NCI-H446 (cell line): ENCODE measurements at regions not wholly inside any gene's neighbourhood (a gene's known extent, or its start where the extent isn't known, plus 50 kb on each side); places are given as distances from the start of the nearest gene placed in this dataset.

Experiments
- DNase-seq, 2 experiments: peaks; one replicate each; lab custom pipeline; 2025; lab: John Stamatoyannopoulos, UW

- no peak for DNase-seq
Measured at GRCh38 chr5:125558016-125558415, 811.6 kb upstream of the ZNF608 start.

- DNase-seq: no peak
Measured at GRCh38 chr5:125558466-125558865, 812.0 kb upstream of the ZNF608 start.

DNA sequence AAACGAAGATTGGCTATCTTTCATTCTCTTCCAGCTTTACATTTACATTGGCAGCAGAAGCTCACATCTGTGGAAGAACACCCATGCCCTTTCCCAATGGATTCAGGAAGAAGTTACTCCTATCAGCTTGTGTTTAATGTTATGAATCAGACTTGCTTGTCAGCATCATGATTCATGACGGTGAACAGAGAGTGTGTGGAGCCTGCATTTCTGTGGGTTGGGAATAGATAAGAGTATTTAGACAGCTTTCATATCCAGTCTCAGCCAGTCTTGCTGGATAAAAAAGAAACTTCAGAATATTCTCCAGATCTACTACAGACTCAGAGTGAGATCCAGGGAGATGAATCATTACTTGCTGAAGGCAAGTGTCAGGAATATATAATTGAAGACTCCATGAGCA, 812.9 kb upstream of the ZNF608 start:
- no peak for DNase-seq

DNA sequence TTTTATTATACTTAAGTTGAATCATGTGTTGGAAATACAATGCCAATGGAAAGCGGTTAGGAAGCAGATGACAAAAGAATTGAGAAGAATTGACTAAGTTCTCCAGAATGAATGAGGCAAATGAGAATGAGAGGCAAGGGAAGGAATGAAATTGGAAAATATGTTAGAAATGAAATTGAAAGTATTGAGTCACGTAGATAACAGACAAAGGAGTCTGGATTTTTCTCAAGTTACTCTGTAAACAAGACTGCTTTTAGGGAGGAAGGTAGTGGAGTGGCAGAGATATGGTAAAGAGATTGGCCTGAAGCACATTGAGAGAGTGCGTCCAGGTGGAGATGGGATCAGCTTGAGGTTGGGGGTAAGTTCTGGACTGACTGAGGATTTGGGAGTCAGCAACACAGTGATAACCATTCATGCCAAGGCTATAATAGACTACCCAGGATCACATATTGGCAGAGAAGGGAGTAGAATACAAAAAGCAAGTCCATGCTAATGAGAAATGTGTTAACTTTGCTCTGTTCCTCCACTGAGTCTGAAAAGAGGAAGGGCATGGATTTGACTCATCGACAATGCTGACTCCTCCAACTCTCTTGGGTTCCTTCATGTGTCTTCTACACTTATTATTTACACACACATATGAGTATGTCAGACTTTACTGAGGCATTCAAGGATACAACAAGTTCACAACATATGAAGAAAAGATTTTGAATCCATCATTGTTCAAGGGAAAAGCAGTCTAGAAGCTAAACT, 814.2 kb upstream of the ZNF608 start:
- no peak for DNase-seq

GRCh38 chr5:125564317-125564975, 818.0 kb upstream of the ZNF608 start:
- no peak for DNase-seq

- DNase-seq: no peak
Measured at GRCh38 chr5:125574491-125575044, 828.1 kb upstream of the ZNF608 start.

DNA sequence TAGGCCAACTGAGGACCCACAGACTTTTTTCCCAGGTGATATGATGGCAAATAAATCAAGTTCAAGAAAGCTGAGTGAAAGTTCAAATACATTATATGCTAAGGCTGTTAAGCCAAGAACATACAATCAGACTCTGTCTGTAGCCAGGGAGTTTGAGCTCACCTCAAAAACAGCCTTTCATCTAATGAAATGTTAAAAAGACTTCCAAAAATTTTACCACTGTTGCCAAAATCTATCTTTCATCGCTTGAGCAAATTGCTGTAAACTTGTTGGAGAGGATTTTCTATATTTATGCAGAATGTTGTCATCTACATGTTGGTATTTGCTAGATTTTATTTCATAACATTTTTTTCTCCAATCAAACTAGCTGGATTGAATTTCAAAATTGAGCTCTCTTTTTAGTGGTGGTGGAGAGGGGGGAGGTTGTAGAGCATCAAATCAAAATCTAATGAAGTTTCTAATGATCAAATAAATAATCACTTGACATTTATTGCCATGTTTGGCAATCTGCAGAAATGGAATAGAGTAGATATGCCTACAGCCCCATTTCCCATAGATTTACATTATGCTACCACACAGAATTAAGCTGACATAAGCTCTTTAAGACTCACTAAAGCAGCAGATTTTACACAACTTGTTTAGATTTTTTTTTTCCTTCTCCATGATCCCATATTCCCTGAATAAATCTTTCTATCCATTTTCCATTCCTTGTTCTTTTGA, 828.9 kb upstream of the ZNF608 start:
- DNase-seq: no peak

GRCh38 chr5:125575891-125576505, 829.6 kb upstream of the ZNF608 start:
- peak in 1 of 2 experiments; percentile 27 for DNase-seq

- DNase-seq: peak in 1 of 2 experiments; percentile 13
Measured at GRCh38 chr5:125576822-125577221, 830.4 kb upstream of the ZNF608 start.

DNA sequence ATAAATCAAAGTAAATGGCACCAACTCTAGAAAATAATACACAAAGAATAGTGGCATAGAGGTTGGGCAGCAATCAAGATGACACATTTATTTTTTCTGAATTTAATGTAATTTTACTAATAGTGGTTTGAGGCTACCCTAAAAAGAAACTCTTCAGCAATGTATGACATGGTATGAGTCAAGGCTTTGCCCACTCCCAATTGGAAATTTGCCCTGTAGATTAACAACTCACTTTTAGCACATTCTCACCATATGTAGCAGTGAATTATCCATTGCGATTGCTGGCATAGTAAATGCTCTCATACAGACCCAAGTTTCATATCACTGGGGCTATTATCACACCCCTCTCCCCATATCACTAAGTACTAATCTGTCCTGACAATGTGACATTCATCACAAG, 832.1 kb upstream of the ZNF608 start:
- DNase-seq: peak in 1 of 2 experiments; percentile 7

DNA sequence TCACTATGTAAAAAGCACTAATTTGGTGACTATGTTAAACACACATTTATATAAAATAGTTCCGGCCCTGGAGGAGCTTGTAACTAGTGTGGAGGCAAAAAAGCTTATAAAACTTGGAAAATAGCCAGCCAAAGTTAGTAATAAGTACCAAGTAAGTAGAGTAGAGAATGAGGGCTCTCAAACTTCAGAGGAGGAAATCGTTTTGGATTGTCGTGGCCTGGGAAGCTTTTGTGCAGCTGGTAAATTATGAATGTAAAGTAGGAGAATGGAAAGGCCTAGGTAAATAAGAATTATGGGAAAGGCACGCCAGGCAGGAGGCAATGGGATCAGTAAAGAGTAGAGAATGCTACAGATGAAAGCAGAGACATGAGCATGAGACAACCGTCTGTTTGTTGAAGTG, 832.7 kb upstream of the ZNF608 start:
- DNase-seq: no peak

- peak in 1 of 2 experiments; percentile 10 for DNase-seq
Measured at GRCh38 chr5:125581311-125581710, 834.9 kb upstream of the ZNF608 start.

- DNase-seq: peak in 1 of 2 experiments; percentile 23
Measured at GRCh38 chr5:125582352-125582751, 835.9 kb upstream of the ZNF608 start.

DNA sequence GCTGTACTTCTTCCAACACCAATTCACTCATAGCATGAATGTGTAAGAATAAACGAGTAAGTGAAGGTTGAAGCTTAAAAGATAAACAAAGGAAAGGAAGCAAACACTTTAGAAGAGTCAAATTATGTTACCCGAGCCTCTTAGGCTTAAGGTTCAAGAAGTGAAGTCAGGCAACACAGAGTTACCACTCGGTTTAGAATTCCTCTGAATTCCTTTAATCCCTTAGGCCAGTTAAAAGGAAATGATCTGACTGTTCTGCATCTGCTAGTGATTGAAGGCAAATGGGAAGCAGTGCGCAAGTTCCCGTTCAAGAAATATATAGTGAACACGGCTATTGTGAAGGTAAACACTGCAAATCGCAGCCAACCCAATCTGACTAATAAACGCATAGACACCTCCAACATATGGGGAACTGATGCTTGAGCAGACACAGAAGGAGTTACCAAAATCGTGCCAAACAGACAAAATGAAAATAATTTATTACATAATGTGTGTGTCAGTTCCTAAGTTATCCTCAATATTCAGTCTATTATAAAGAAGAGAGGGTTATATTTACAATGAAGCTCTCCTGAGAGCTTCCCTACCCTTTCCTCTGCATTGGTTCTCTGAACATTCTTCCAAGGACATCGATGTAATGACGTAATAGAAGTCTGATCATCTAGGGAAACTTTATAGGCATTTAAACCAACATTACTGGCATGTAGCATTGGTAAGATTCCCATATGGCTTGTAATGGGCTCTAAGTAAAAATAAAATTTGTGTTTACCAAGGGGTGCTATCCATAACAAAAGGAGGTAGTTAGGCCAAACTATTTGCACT, 837.1 kb upstream of the ZNF608 start:
- peak; percentile 82 to 83 for DNase-seq

GRCh38 chr5:125584140-125584520, 837.7 kb upstream of the ZNF608 start:
- peak; percentile 83 to 94 for DNase-seq

GRCh38 chr5:125587631-125588030, 835.6 kb upstream of the GRAMD2B start:
- no peak for DNase-seq

DNA sequence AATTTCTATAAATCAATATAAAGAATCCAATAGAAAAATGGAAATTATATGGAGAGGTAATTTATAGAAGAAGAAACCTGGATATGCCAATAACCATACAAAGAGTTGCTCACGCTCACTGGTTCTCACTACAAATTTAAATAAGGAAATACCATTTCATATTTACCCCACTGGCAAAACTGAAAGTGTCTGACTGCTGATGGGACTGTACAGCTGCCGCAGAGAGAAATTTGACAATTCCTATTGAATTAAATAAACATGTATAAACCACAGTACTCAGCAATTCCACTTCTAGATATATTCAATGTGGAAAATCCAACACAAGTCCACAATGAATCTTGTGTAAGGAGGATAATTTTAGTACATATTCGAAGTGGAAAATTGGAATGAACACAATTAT, 830.4 kb upstream of the GRAMD2B start:
- DNase-seq: no peak

DNA sequence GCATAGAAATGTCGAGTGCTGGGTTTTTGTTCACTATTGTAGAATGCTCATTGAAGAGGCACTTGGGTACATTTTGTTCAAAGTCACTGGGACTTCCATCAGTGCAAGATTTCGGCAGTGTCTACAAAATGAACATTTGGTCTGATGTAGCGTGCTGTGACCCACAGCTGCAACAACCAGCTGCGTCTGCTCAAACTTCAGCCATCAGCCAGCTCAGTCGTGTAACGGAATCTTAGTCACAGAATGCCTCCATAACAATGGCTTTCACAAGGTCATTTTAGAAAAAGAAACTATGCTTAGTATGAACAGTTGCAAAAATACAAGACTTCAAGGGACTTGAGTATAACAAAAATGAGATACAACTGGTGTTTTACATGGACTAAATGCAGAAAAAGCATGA, 828.1 kb upstream of the GRAMD2B start:
- no peak for DNase-seq

DNA sequence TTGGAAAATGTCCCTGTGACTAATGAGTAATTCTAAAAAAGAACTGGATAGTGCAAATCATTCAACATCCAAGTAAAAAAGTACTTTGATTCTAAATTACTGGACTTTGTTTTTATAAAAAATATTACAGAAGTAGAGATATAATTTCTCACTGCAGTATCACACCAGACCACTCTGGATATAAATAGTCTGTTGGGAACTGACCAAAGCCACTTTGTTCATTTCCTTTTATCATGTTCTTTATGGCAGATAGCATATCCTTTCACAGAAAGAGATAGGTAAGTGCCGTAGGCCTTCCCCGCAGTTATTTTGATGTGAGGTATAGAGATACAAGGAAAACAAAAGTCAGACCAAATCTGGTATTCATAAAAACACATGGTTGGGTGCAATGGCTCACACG, 827.4 kb upstream of the GRAMD2B start:
- no peak for DNase-seq

DNA sequence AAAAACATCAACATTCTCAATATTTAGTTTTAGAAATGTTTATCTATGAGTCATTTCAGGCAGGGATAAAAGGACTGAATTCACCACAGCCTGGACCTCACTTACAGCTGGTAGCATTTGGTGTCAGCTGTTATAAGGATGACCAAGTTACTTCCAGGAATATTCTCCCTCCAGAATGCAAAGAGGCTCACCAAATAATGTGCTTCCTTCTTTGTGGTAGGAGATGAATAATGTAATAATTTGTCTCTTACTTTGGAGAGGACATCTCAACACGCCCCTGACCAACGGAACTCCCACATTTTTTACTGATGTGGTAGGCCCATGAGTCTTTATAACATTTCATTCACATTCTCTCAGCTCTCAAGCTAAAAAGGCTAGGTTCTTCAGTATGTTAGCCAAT, 825.9 kb upstream of the GRAMD2B start:
- DNase-seq: no peak

DNA sequence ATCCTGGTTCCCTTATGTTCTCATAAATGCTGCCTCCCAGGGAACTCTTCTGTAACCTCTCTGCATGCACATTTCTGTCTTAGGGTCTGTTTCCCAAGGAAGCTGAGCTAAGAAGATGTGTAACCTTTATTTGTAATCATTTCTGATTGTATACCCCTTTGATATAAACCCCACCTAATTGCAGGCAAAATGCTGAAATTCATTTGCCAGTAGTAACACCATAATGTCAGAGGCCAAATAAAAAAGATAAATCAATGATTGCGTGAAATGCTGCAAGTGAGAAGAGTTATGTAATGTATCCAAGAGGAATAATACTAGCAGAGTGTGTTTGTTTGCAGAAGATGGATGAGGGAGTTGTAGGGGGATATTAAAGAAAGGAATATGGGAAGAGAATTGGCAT, 822.6 kb upstream of the GRAMD2B start:
- no peak for DNase-seq
